ENCODE measurements at regions not wholly inside any gene's neighbourhood (a gene's known extent, or its start where the extent isn't known, plus 50 kb on each side); places are given as distances from the start of the nearest gene placed in this dataset.

DNA sequence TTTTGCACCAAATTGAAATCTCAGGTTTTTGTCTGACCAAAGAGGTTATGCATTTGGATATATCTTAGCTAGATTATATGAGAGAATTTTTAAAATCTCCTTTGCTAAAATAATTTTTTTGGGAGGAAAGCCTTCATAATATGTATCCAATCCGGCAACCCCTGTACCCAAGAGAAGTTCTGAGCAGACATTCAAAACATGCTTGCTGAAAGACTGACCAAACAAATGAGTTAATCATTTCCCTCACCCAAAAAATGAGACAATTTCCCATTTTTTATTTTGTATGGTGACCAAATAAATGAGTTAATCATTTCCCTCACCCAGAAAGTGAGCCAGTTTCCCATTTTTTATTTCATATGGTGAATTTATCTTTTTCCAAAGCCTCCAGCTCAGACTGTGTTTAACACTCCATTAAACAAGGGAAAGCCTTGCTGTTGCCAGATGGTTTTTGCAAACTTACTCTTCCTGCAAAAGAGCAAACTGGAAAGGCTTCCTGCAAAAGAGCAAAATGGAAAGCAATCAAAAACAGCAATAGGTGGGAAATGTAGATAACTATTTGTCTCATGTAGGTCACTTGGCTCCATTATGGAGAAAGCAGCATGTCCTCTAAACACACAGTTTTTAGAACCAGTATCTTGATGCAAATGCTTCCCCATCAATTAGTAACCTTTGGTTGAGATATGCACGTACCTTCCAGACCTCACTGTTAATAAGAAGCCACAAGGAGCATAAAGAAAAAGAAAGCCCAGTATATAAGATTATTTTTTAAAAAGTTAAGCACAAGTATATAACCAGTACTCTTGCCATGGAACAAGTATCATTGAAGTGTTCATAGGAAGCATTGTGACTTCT, 78.4 kb upstream of the OSTN start:
- H3K9me2 ChIP-seq (replicated peaks; ENCODE audit: control insufficient read depth, low read length) = no peaks in the 10 kb centered on the region
- TF ChIP-seq, protein P1, sequence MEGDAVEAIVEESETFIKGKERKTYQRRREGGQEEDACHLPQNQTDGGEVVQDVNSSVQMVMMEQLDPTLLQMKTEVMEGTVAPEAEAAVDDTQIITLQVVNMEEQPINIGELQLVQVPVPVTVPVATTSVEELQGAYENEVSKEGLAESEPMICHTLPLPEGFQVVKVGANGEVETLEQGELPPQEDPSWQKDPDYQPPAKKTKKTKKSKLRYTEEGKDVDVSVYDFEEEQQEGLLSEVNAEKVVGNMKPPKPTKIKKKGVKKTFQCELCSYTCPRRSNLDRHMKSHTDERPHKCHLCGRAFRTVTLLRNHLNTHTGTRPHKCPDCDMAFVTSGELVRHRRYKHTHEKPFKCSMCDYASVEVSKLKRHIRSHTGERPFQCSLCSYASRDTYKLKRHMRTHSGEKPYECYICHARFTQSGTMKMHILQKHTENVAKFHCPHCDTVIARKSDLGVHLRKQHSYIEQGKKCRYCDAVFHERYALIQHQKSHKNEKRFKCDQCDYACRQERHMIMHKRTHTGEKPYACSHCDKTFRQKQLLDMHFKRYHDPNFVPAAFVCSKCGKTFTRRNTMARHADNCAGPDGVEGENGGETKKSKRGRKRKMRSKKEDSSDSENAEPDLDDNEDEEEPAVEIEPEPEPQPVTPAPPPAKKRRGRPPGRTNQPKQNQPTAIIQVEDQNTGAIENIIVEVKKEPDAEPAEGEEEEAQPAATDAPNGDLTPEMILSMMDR (IDR thresholded peaks at IDR 0.05; ENCODE audit: low read depth, low read length, poor library complexity, severe bottlenecking) = no peak
- no peak for TF ChIP-seq EZH2phosphoT487 (IDR thresholded peaks at IDR 0.05; ENCODE audit: borderline replicate concordance, low read length)
- no peaks in the 10 kb centered on the region for H3F3A ChIP-seq (ENCODE audit: control insufficient read depth, insufficient read depth)
- H3K4me1 ChIP-seq (ENCODE audit: control insufficient read depth, low read length) = peaks cover 4% of the 10 kb centered on the region; the same call in 1 of the 2 replicates
- H3K27ac ChIP-seq (ENCODE audit: low read depth, low read length) = no peak overlapping the region
- no peaks in the 10 kb centered on the region for H3K36me3 ChIP-seq (ENCODE audit: control insufficient read depth, low read length)
- H3K4me3 ChIP-seq (ENCODE audit: low read length) = no peak overlapping the region
- no peaks in the 10 kb centered on the region for H4K20me1 ChIP-seq (ENCODE audit: control insufficient read depth, insufficient read depth, low read depth, low read length)
- H3K79me2 ChIP-seq (ENCODE audit: control insufficient read depth, low read length) = no peaks in the 10 kb centered on the region
- no peaks in the 10 kb centered on the region for H3K27me3 ChIP-seq (ENCODE audit: control insufficient read depth, low read length)
- no peak overlapping the region for H3K4me2 ChIP-seq (ENCODE audit: low read length)
- no peaks in the 10 kb centered on the region for H3K9me3 ChIP-seq (ENCODE audit: control insufficient read depth, insufficient read depth, low read length)

DNA sequence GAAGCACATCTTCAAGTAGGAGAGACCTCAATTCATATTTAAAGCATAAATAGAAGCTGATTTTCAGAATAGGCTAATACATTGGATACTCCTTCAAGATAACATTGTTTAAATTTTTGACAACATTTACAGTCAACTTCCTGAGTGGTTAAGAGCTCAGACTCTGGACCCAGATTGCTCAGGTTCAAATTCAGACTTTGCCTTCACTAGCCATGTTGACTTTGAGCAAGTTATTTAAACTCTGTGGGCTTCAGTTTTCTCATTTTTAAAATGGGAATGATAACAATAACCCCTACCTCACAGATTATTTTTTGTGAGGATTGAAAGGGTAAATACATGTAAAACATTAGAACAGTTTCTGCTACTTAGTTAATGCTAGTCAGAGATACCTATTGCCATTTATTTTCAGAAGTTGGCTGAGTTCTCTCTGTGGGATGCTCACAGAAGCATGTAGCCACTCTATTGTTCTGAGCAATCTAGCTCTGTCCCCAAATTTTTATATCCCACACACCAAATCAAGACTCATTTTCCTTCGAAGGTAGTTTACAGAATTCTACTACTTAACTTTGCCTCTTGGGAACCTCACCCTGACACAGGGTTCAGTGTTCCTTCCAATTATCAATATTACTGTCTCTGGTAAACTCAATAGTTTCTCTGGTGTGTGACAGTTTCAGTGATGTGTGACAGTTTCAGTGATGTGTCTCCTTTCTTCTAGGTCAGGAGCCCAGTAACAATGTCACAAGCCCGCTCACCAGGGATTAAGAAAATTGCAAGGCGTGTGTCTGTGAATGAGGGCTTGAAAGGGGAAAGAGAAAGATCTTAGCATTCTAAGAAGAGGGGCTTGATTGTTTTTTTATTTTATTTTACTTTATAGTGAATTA, 79.4 kb upstream of the OSTN start:
- Histone ChIP-seq H3K36me3 (ENCODE audit: control insufficient read depth, low read length) (no peaks in the 10 kb centered on the region), H3K79me2 (ENCODE audit: control insufficient read depth, low read length) (no peaks in the 10 kb centered on the region), H3K9me3 (ENCODE audit: control insufficient read depth, insufficient read depth, low read length) (no peaks in the 10 kb centered on the region), H3F3A (ENCODE audit: control insufficient read depth, insufficient read depth) (no peaks in the 10 kb centered on the region), H3K27me3 (ENCODE audit: control insufficient read depth, low read length) (no peaks in the 10 kb centered on the region), H3K4me3 (ENCODE audit: low read length) (no peak overlapping the region), H3K27ac (ENCODE audit: low read depth, low read length) (no peak overlapping the region), H4K20me1 (ENCODE audit: control insufficient read depth, insufficient read depth, low read depth, low read length) (no peaks in the 10 kb centered on the region), H3K9me2 (replicated peaks; ENCODE audit: control insufficient read depth, low read length) (no peaks in the 10 kb centered on the region), H3K4me1 (ENCODE audit: control insufficient read depth, low read length) (peaks cover 4% of the 10 kb centered on the region; the same call in 1 of the 2 replicates), H3K4me2 (ENCODE audit: low read length) (no peak overlapping the region)
- TF ChIP-seq, protein P1 (IDR thresholded peaks at IDR 0.05; ENCODE audit: low read depth, low read length, poor library complexity, severe bottlenecking) = no peak
- TF ChIP-seq EZH2phosphoT487 (IDR thresholded peaks at IDR 0.05; ENCODE audit: borderline replicate concordance, low read length) = no peak

DNA sequence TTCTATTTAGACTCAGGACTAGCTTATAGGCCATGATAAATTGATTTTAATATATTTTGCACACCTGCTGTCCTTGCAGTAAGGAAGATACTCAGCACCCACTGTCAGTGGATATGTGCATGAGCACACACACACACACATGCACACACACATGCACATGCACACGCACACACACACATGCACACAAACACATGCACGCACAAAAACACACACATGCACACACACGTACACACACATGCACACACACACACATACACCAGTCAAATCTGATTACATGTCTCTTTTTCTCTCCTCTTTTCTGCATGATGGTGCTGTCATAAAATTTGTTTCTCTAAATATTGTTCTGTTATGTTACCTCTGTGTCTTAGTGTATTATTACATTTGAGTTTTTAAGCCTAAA, 87.3 kb upstream of the OSTN start:
- H3K79me2 ChIP-seq (ENCODE audit: control insufficient read depth, low read length) = no peaks in the 10 kb centered on the region

More for the DNA sequence above, 87.3 kb upstream of the OSTN start:
- Histone ChIP-seq H3K4me3 (ENCODE audit: low read length) (no peak overlapping the region), H3K9me3 (ENCODE audit: control insufficient read depth, insufficient read depth, low read length) (no peaks in the 10 kb centered on the region), H4K20me1 (ENCODE audit: control insufficient read depth, insufficient read depth, low read depth, low read length) (no peaks in the 10 kb centered on the region), H3K9me2 (replicated peaks; ENCODE audit: control insufficient read depth, low read length) (0 out of 2 replicates have a peak, but pooled peaks cover 2% of the 10 kb centered on the region), H3F3A (ENCODE audit: control insufficient read depth, insufficient read depth) (no peaks in the 10 kb centered on the region), H3K27me3 (ENCODE audit: control insufficient read depth, low read length) (no peaks in the 10 kb centered on the region), H3K4me2 (ENCODE audit: low read length) (no peak overlapping the region), H3K36me3 (ENCODE audit: control insufficient read depth, low read length) (no peaks in the 10 kb centered on the region), H3K27ac (ENCODE audit: low read depth, low read length) (no peak overlapping the region), H3K4me1 (ENCODE audit: control insufficient read depth, low read length) (peaks cover 11% of the 10 kb centered on the region)
- TF ChIP-seq EZH2phosphoT487 (IDR thresholded peaks at IDR 0.05; ENCODE audit: borderline replicate concordance, low read length) = no peak

All from DOHH2 (cell line).